Transverse colon (tissue), 4 donors: ENCODE measurements at regions not wholly inside any gene's neighbourhood (a gene's known extent, or its start where the extent isn't known, plus 50 kb on each side); places are given as distances from the start of the nearest gene placed in this dataset.
"Not testable (repeated sequence)": the region's sequence is repeated elsewhere in the genome, so short reads cannot be mapped to it uniquely, and the experiment has no call there.

Experiments used
- DNase-seq: peaks from one replicate; pipeline ENCODE4 v3.0.0-alpha.2; 2019
- H3K27ac ChIP-seq, 4 donors: fragments of 200-600 bp; sonication (generic); 2 replicates each; pipeline ENCODE4 v1.5.1; 2016 to 2018; ENCODE audit warnings: inconsistent platforms in 4 of 4
- H3K27me3 ChIP-seq: fragments of 200-600 bp; sonication (generic); 2 replicates; pipeline ENCODE4 v1.5.1; 2017; ENCODE audit warnings: inconsistent platforms
- H3K36me3 ChIP-seq, 4 donors: fragments of 200-600 bp; sonication (generic); 2 replicates each; pipeline ENCODE4 v1.5.1; 2017 to 2019; ENCODE audit warnings: inconsistent platforms in 4 of 4
- H3K4me1 ChIP-seq, 4 donors: fragments of 200-600 bp; sonication (generic); 2 replicates each; pipeline ENCODE4 v1.5.1; 2017 to 2020; ENCODE audit warnings: inconsistent platforms in 4 of 4
- H3K4me3 ChIP-seq, 4 donors: fragments of 200-600 bp; sonication (generic); 1 replicate in 1 of 4; 2 replicates in 3 of 4; pipeline versions ENCODE4 v1.5.1 to v1.6.1; 2017 to 2019; ENCODE audit warnings: inconsistent platforms in 4 of 4
- H3K9me3 ChIP-seq, 2 donors: fragments of 200-600 bp; sonication (generic); 2 replicates each; pipeline ENCODE4 v1.5.1; 2017 to 2019; ENCODE audit warnings: inconsistent platforms in 2 of 2
- CTCF ChIP-seq, 5 experiments: fragments of 200-600 bp in 3 of 5; fragments of 450-650 bp in 2 of 5; sonication (generic) in 3 of 5; IDR thresholded peaks; 1 replicate in 2 of 5; 2 replicates in 3 of 5; pipeline ENCODE4 v1.5.1; 2016 to 2017; ENCODE audit warnings: antibody characterized with exemption in 5 of 5, inconsistent platforms in 3 of 5, mild to moderate bottlenecking in 2 of 5, moderate library complexity in 1 of 5
- EP300 ChIP-seq: sonication (generic); formaldehyde crosslinking; IDR thresholded peaks from one replicate; pipeline ENCODE4 v1.6.1; 2017; ENCODE audit warnings: antibody characterized with exemption, low read depth
- POLR2A ChIP-seq: fragments of 450-650 bp; IDR thresholded peaks from one replicate; pipeline ENCODE4 v1.6.1; 2016; ENCODE audit warnings: antibody characterized with exemption, mild to moderate bottlenecking, moderate library complexity
- POLR2AphosphoS5 ChIP-seq, 3 donors: sonication (generic); formaldehyde crosslinking; IDR thresholded peaks; one replicate each; pipeline ENCODE4 v1.6.1; 2016; ENCODE audit warnings: antibody characterized with exemption in 3 of 3
- WGBS, 2 donors: methylation state at CpG; one replicate each; pipeline ENCODE4 v1.1.5; 2018; ENCODE audit warnings: low coverage in 1 of 2; 5-methylcytosine and 5-hydroxymethylcytosine counted together
- in situ Hi-C, 4 donors: fragments of 200-750 bp; cut with MboI; loops; one replicate each; pipeline versions ENCODE4 v1.15.0 to v1.15.1; 2017; ENCODE audit warnings: low sequenced_read_pairs in 3 of 4, low pct_ligation_motif_present in 1 of 4, low pct_unique_long_range_greater_than_20kb in 1 of 4
- intact Hi-C: fragments of 100-400 bp; cut with DNase I; formaldehyde crosslinking; loops from one replicate; pipeline ENCODE4 v1.15.1; 2023; ENCODE audit warnings: low total_unique reads

- TF ChIP-seq POLR2AphosphoS5 (IDR thresholded peaks at IDR 0.05) (no peak), CTCF (IDR thresholded peaks at IDR 0.05) (no peak), EP300 (no peak), POLR2A (no peak)
- intact Hi-C loops (no loop called here), in situ Hi-C loops (no loop called here)
- Histone ChIP-seq H3K4me3 (no peak overlapping the region), H3K4me1 (no peaks in the 10 kb centered on the region), H3K27ac (no peak overlapping the region), H3K27me3 (no peaks in the 10 kb centered on the region), H3K9me3 (no peaks in the 10 kb centered on the region), H3K36me3 (no peaks in the 10 kb centered on the region)
- DNase-seq: no peak
- 100% methylated on average over 5 of the region's 5 CpGs; no CpG with 5 or more reads in 1 of the 2 donors for WGBS, 2 donors
Measured at GRCh38 chr5:17966640-17967402, 332.6 kb downstream of the TAF11L14 start.

GRCh38 chr5:17976404-17976803, 342.1 kb downstream of the TAF11L14 start:
- WGBS, 2 donors: 93 to 100% methylated on average over 1 of the region's 1 CpG
- no peaks in the 10 kb centered on the region for H3K9me3 ChIP-seq
- no peaks in the 10 kb centered on the region for H3K36me3 ChIP-seq
- DNase-seq: no peak
- intact Hi-C loops: no loop called here
- in situ Hi-C loops: no loop called here
- no peak overlapping the region for H3K27ac ChIP-seq
- TF ChIP-seq EP300: no peak
- TF ChIP-seq POLR2A: no peak
- no peak for TF ChIP-seq POLR2AphosphoS5 (IDR thresholded peaks at IDR 0.05)
- TF ChIP-seq CTCF (IDR thresholded peaks at IDR 0.05): no peak
- no peaks in the 10 kb centered on the region for H3K4me1 ChIP-seq
- no peaks in the 10 kb centered on the region for H3K27me3 ChIP-seq
- no peak overlapping the region for H3K4me3 ChIP-seq

GRCh38 chr5:17978954-17979353, 344.7 kb downstream of the TAF11L14 start:
- 82 to 89% methylated on average over 2 of the region's 2 CpGs for WGBS, 2 donors
- in situ Hi-C loops: no loop called here

GRCh38 chr5:17982626-17983025, 348.4 kb downstream of the TAF11L14 start:
- 70 to 84% methylated on average over 2 to 3 of the region's 3 CpGs for WGBS, 2 donors
- DNase-seq, H3K9me3 ChIP-seq, intact Hi-C loops, H3K27me3 ChIP-seq, H3K36me3 ChIP-seq, H3K27ac ChIP-seq, in situ Hi-C loops, H3K4me1 ChIP-seq, H3K4me3 ChIP-seq: not testable (repeated sequence)

More at GRCh38 chr5:17978954-17979353, 344.7 kb downstream of the TAF11L14 start:
- no peaks in the 10 kb centered on the region for H3K9me3 ChIP-seq
- H3K4me1 ChIP-seq: no peaks in the 10 kb centered on the region
- H3K36me3 ChIP-seq: no peaks in the 10 kb centered on the region
- H3K27ac ChIP-seq: no peak overlapping the region
- TF ChIP-seq POLR2A: no peak
- no peak for TF ChIP-seq EP300
- no peak for TF ChIP-seq POLR2AphosphoS5 (IDR thresholded peaks at IDR 0.05)
- TF ChIP-seq CTCF (IDR thresholded peaks at IDR 0.05): no peak
- no peaks in the 10 kb centered on the region for H3K27me3 ChIP-seq
- intact Hi-C loops: no loop called here
- H3K4me3 ChIP-seq: no peak overlapping the region
- no peak for DNase-seq

- Histone ChIP-seq H3K27me3 (no peaks in the 10 kb centered on the region), H3K27ac (no peak overlapping the region), H3K36me3 (no peaks in the 10 kb centered on the region), H3K9me3 (no peaks in the 10 kb centered on the region), H3K4me3 (no peak overlapping the region), H3K4me1 (no peaks in the 10 kb centered on the region)
- 45 to 62% methylated on average over 4 of the region's 4 CpGs for WGBS, 2 donors
- in situ Hi-C loops (no loop called here), intact Hi-C loops (no loop called here)
- no peak for TF ChIP-seq CTCF (IDR thresholded peaks at IDR 0.05)
- no peak for TF ChIP-seq POLR2AphosphoS5 (IDR thresholded peaks at IDR 0.05)
- no peak for TF ChIP-seq POLR2A
- TF ChIP-seq EP300: no peak
- DNase-seq: no peak
Measured at GRCh38 chr5:17989036-17989435, 354.8 kb downstream of the TAF11L14 start.
